ENCODE measurements at regions not wholly inside any gene's neighbourhood (a gene's known extent, or its start where the extent isn't known, plus 50 kb on each side); places are given as distances from the start of the nearest gene placed in this dataset.

DNA sequence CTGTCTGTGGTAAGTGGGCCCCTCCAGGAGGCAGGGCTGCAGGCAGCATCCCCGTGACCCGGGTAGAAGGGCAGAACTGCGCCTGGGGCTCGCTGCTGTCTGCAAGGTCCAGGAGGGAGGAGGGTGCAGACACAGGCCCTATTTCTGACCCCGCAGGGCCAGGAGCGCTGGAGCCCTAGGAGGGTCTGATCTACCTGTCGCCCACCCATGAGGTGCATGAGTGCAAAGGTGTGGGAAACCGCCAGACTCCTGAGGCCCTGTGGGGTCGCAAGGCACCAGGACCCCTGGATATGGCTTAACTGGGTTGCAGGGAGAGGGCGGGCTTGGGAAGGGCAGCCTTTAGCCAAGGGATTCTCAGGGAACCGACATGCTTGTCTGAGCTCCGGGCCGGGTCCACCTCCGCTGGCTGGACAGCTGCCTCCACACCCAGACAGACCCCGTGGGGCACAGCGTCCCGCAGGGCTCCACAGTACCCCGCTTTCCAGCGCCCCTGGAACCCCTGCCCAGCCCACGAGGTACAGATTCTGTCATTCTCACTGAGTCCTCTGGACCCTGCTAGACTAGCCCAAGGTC lies 72.9 kb upstream of the TSPAN11 start:
- Histone ChIP-seq H3K9me3 (no peaks in the 10 kb centered on the region), H3K4me3 (no peak overlapping the region), H3K4me1 (no peaks in the 10 kb centered on the region), H3K27me3 (no peaks in the 10 kb centered on the region), H3K27ac (no peak overlapping the region), H3K36me3 (no peaks in the 10 kb centered on the region)
- TF ChIP-seq, protein P1, sequence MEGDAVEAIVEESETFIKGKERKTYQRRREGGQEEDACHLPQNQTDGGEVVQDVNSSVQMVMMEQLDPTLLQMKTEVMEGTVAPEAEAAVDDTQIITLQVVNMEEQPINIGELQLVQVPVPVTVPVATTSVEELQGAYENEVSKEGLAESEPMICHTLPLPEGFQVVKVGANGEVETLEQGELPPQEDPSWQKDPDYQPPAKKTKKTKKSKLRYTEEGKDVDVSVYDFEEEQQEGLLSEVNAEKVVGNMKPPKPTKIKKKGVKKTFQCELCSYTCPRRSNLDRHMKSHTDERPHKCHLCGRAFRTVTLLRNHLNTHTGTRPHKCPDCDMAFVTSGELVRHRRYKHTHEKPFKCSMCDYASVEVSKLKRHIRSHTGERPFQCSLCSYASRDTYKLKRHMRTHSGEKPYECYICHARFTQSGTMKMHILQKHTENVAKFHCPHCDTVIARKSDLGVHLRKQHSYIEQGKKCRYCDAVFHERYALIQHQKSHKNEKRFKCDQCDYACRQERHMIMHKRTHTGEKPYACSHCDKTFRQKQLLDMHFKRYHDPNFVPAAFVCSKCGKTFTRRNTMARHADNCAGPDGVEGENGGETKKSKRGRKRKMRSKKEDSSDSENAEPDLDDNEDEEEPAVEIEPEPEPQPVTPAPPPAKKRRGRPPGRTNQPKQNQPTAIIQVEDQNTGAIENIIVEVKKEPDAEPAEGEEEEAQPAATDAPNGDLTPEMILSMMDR (IDR thresholded peaks at IDR 0.05 in 4 of 5, conservative IDR thresholded peaks at IDR 0.05 in 1 of 5) = no peak
- TF ChIP-seq POLR2A (IDR thresholded peaks at IDR 0.05) = no peak
- DNase-seq = no peak
- in situ Hi-C loops (cut with MboI; ENCODE audit: low sequenced_read_pairs in 4 of 4) (loop anchor here in 1 of 4 donors (25.0 kb wide), 1 partner anchor 384 kb away; no protein-coding TSS in a partner anchor), intact Hi-C loops (cut with DNase I; ENCODE audit: low total_unique reads) (loop anchor here (5.0 to 10.0 kb wide), 3 partner anchors 324 to 781 kb away; no protein-coding TSS in a partner anchor)
- ATAC-seq = no peak

DNA sequence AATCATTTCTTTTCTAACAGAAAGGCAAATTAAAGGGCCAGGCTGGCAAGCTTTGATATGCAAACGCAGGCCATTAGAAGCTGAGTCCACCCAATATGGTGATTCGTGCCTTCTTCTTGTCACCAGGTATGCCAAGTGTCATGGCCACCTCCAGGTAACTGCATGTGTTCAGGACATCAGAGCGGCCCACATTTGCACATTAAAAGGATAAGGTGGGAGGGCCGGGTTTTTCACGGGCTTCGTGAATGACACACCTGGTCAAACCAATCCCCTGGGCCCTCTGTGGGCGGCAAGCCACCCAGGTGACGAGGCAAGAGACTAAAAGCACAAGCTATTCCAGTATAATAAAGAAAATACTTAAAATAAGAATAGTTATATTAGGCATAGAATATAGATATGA lies 75.9 kb upstream of the TSPAN11 start:
- TF ChIP-seq, protein P1 (IDR thresholded peaks at IDR 0.05 in 4 of 5, conservative IDR thresholded peaks at IDR 0.05 in 1 of 5) = no peak
- no peak for TF ChIP-seq POLR2A (IDR thresholded peaks at IDR 0.05)
- Histone ChIP-seq H3K27ac (peak overlapping the region in 1 of 4 donors; percentile 64), H3K4me3 (no peak overlapping the region), H3K36me3 (no peaks in the 10 kb centered on the region), H3K9me3 (no peaks in the 10 kb centered on the region), H3K4me1 (no peaks in the 10 kb centered on the region), H3K27me3 (no peaks in the 10 kb centered on the region)
- intact Hi-C loops (cut with DNase I; ENCODE audit: low total_unique reads) = loop anchor here (1.0 to 10.0 kb wide), 5 partner anchors 137 to 784 kb away; no protein-coding TSS in a partner anchor
- no peak for DNase-seq
- ATAC-seq = no peak
- in situ Hi-C loops (cut with MboI; ENCODE audit: low sequenced_read_pairs in 4 of 4) = loop anchor here in 1 of 4 donors (25.0 kb wide), 1 partner anchor 387 kb away; no protein-coding TSS in a partner anchor

DNA sequence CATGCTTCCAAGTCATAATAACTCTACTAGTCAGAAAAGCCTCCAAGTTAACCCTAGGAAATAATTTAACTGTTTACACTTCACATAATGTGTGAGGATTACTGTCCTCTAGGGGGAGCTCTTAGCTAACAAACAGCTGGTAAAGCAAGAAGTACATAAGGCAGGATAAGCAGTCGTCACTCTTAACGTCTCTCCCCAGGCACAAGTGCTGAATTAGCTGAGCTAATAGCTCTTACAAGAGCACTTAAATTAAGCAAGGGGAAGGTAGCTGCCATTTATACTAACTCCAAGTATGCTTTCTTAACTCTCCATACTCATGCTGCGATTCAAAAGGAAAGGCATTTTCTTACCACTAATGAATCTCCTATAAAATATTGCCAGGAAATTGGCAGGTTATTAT lies 79.3 kb upstream of the TSPAN11 start:
- Histone ChIP-seq H3K27ac (no peak overlapping the region), H3K9me3 (no peaks in the 10 kb centered on the region), H3K4me3 (no peak overlapping the region), H3K27me3 (no peaks in the 10 kb centered on the region), H3K36me3 (no peaks in the 10 kb centered on the region), H3K4me1 (no peaks in the 10 kb centered on the region)
- intact Hi-C loops (cut with DNase I; ENCODE audit: low total_unique reads) (no loop called here), in situ Hi-C loops (cut with MboI; ENCODE audit: low sequenced_read_pairs in 4 of 4) (loop anchor here in 2 of 4 donors (10.0 kb wide), 2 partner anchors 418 to 428 kb away; no protein-coding TSS in a partner anchor)
- DNase-seq (no peak), ATAC-seq (no peak)
- TF ChIP-seq, protein P1 (IDR thresholded peaks at IDR 0.05 in 4 of 5, conservative IDR thresholded peaks at IDR 0.05 in 1 of 5) = peak; percentile 45 to 71 (median 63)
- no peak for TF ChIP-seq POLR2A (IDR thresholded peaks at IDR 0.05)

DNA sequence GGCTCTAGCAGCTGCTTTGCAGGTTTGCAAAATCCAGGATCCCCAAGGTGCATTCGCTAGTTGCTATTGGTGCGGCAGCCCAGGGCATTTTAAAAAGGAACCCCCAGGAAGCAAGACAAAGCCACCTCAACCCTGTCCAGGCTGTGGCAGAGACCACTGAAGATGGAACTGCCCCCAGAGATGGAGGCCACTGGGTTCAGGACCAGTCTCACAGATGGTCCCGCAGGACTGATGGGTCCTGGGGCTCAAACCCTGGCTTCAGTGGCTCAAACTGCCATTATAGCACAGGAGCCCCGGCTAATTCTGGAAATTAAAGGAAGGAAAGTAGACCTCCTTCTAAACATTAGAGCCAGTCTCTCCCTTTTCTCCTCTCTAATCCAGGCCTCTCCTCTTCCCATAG lies 79.8 kb upstream of the TSPAN11 start:
- Histone ChIP-seq H3K4me3 (no peak overlapping the region), H3K4me1 (no peaks in the 10 kb centered on the region), H3K9me3 (no peaks in the 10 kb centered on the region), H3K27ac (no peak overlapping the region), H3K36me3 (no peaks in the 10 kb centered on the region), H3K27me3 (no peaks in the 10 kb centered on the region)
- no peak for DNase-seq
- in situ Hi-C loops (cut with MboI; ENCODE audit: low sequenced_read_pairs in 4 of 4) = loop anchor here in 2 of 4 donors (10.0 kb wide), 2 partner anchors 418 to 428 kb away; no protein-coding TSS in a partner anchor
- intact Hi-C loops (cut with DNase I; ENCODE audit: low total_unique reads) = no loop called here
- TF ChIP-seq, protein P1 (IDR thresholded peaks at IDR 0.05 in 4 of 5, conservative IDR thresholded peaks at IDR 0.05 in 1 of 5) = no peak
- TF ChIP-seq POLR2A (IDR thresholded peaks at IDR 0.05) = no peak
- no peak for ATAC-seq
